Glutamatergic neuron (in vitro differentiated cells): ENCODE measurements at regions not wholly inside any gene's neighbourhood (a gene's known extent, or its start where the extent isn't known, plus 50 kb on each side); places are given as distances from the start of the nearest gene placed in this dataset.

Experiments
- DNase-seq: peaks from one replicate; pipeline ENCODE4 v3.0.0; 2022
- H3K27ac Mint-ChIP-seq: one replicate; pipeline ENCODE4 v1.8.0; 2020; ENCODE audit warnings: mild to moderate bottlenecking, mixed read lengths, inconsistent platforms; ENCODE audit not compliant: unreplicated experiment
- H3K27me3 Mint-ChIP-seq: one replicate; pipeline ENCODE4 v1.8.0; 2020; ENCODE audit warnings: mild to moderate bottlenecking, moderate library complexity, mixed read lengths, inconsistent platforms; ENCODE audit not compliant: unreplicated experiment
- H3K36me3 Mint-ChIP-seq: one replicate; pipeline ENCODE4 v1.8.0; 2020; ENCODE audit warnings: mild to moderate bottlenecking, mixed read lengths, inconsistent platforms; ENCODE audit not compliant: unreplicated experiment
- H3K4me1 Mint-ChIP-seq: one replicate; pipeline ENCODE4 v1.8.0; 2020; ENCODE audit warnings: mild to moderate bottlenecking, low read depth, mixed read lengths, inconsistent platforms; ENCODE audit not compliant: unreplicated experiment
- H3K4me3 Mint-ChIP-seq: one replicate; pipeline ENCODE4 v1.8.0; 2020; ENCODE audit warnings: mild to moderate bottlenecking, mixed read lengths, inconsistent platforms; ENCODE audit not compliant: unreplicated experiment
- H3K9me3 Mint-ChIP-seq: one replicate; pipeline ENCODE4 v1.8.0; 2020; ENCODE audit warnings: mild to moderate bottlenecking, moderate library complexity, mixed read lengths, inconsistent platforms; ENCODE audit not compliant: unreplicated experiment
- CTCF ChIP-seq: fragments of 200-600 bp; sonication (generic); IDR thresholded peaks from one replicate; pipeline ENCODE4 v1.5.0; 2021; ENCODE audit not compliant: partially characterized antibody, unreplicated experiment

- TF ChIP-seq CTCF, result no peak
- peaks cover 10% of the 10 kb centered on the region for H3K9me3 Mint-ChIP-seq
- no peak overlapping the region for H3K27ac Mint-ChIP-seq
- H3K4me3 Mint-ChIP-seq, result no peak overlapping the region
- H3K27me3 Mint-ChIP-seq, result peaks cover 9% of the 10 kb centered on the region
- no peak for DNase-seq
- peaks cover 6% of the 10 kb centered on the region for H3K4me1 Mint-ChIP-seq
- H3K36me3 Mint-ChIP-seq, result no peaks in the 10 kb centered on the region
These were observed 74.4 kb downstream of the METRNL start for GRCh38 chr17:83153681-83154310.

- no peak overlapping the region for H3K4me3 Mint-ChIP-seq
- no peak for DNase-seq
- no peak overlapping the region for H3K27ac Mint-ChIP-seq
- no peaks in the 10 kb centered on the region for H3K36me3 Mint-ChIP-seq
- peaks cover 6% of the 10 kb centered on the region for H3K4me1 Mint-ChIP-seq
- peaks cover 9% of the 10 kb centered on the region for H3K27me3 Mint-ChIP-seq
- peaks cover 11% of the 10 kb centered on the region for H3K9me3 Mint-ChIP-seq
- no peak for TF ChIP-seq CTCF
These were observed 75.1 kb downstream of the METRNL start for GRCh38 chr17:83154311-83155127.

GRCh38 chr17:83155128-83156121 is 76.0 kb downstream of the METRNL start:
- peak overlapping the region; percentile 54 for H3K27ac Mint-ChIP-seq
- peaks cover 14% of the 10 kb centered on the region for H3K9me3 Mint-ChIP-seq
- H3K36me3 Mint-ChIP-seq, result no peaks in the 10 kb centered on the region
- no peak for DNase-seq
- H3K4me3 Mint-ChIP-seq, result no peak overlapping the region
- no peak for TF ChIP-seq CTCF
- H3K27me3 Mint-ChIP-seq, result peaks cover 9% of the 10 kb centered on the region
- H3K4me1 Mint-ChIP-seq, result peaks cover 6% of the 10 kb centered on the region

DNA sequence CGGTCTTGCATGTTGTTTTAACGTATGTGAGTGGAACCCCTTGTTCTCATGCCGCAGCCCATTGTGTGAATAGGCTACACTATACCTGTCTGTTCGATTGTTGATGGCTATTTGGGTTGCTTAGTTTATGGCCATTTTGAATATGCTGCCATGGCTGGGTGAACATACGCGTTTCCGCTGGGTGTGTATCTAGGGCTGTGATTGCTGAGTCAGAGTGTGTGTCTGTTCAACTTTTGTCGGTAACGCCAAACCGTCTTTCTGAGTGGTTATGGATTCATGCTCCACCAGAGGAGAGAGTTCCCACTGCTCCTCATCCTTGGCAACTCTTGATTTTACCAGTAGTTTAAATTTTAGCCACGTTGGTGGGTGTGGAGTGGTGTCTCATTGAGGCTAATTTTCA is 77.0 kb downstream of the METRNL start:
- H3K9me3 Mint-ChIP-seq, result peaks cover 7% of the 10 kb centered on the region
- no peak for TF ChIP-seq CTCF
- peaks cover 4% of the 10 kb centered on the region for H3K27me3 Mint-ChIP-seq
- DNase-seq, result no peak
- H3K36me3 Mint-ChIP-seq, result no peaks in the 10 kb centered on the region
- H3K4me1 Mint-ChIP-seq, result peaks cover 3% of the 10 kb centered on the region
- no peak overlapping the region for H3K27ac Mint-ChIP-seq
- no peak overlapping the region for H3K4me3 Mint-ChIP-seq
